HL-60 (cell line): ENCODE measurements at regions not wholly inside any gene's neighbourhood (a gene's known extent, or its start where the extent isn't known, plus 50 kb on each side); places are given as distances from the start of the nearest gene placed in this dataset.

ENCODE experiments used
- DNase-seq, 2 experiments: peaks; one replicate each; pipeline ENCODE4 v3.0.0-alpha.2; 2010 to 2020; ENCODE audit warnings: low read depth in 1 of 2, low spot score in 1 of 2
- H3K27ac ChIP-seq: fragments of 250-450 bp; sonication (Bioruptor Pico); replicated peaks from 2 replicates; pipeline ENCODE4 v1.5.1; 2020; ENCODE audit warnings: mild to moderate bottlenecking, moderate library complexity
- H3K27me3 ChIP-seq: fragments of 250-450 bp; sonication (Bioruptor Pico); 2 replicates; pipeline ENCODE4 v1.5.1; 2021; ENCODE audit warnings: mild to moderate bottlenecking, moderate library complexity; ENCODE audit not compliant: insufficient read depth, poor library complexity, severe bottlenecking
- H3K4me3 ChIP-seq: replicated peaks from 2 replicates; pipeline ENCODE4 v1.5.1; 2011; ENCODE audit warnings: mild to moderate bottlenecking, control low read depth, low read length; ENCODE audit not compliant: insufficient read depth
- GABPA ChIP-seq: IDR thresholded peaks from 2 replicates; pipeline ENCODE4 v1.6.1; 2012; ENCODE audit warnings: low read depth
- POLR2AphosphoS5 ChIP-seq: IDR thresholded peaks from 2 replicates; pipeline ENCODE4 v1.6.1; 2012; ENCODE audit warnings: low read depth
- SPI1 ChIP-seq: IDR thresholded peaks from 2 replicates; pipeline ENCODE4 v1.6.1; 2012; ENCODE audit warnings: low read depth, mild to moderate bottlenecking, borderline replicate concordance
- TF ChIP-seq, protein P1 (sequence below): IDR thresholded peaks from 2 replicates; pipeline ENCODE4 v1.6.1; 2012; ENCODE audit warnings: low read depth; ENCODE audit not compliant: insufficient replicate concordance
- TF ChIP-seq, protein P2 (sequence below): IDR thresholded peaks from one replicate; pipeline ENCODE4 v1.5.1; 2011; ENCODE audit warnings: low read length, control low read depth, inconsistent platforms; ENCODE audit not compliant: insufficient read depth

DNA sequence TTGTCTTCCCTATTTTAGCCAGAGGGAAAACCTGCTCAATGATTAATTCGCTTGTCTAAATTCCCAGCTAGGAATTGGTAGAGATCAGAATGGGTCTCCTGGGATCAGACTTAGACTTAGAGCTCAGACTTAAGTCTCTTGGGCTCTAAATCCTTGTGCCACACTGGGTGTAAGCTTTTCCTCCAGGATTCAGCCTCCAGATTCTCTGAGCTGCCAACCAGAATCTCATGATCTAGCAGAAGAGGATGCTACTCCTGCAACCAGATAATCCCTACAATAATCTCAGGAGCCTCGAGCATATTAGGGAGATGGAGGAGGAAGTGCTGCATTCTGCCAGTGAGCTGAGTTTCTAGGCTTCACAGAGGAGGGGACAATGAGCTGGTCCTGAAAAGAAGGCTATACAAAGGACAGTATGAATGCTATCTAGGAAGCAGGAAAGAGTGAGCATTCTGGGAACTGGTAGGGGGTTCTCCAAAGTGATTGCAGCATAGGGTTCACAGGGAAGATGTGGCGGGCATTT, 211.6 kb upstream of the SESN3 start:
- Histone ChIP-seq H3K4me3 (no peak overlapping the region), H3K27me3 (no peaks in the 10 kb centered on the region), H3K27ac (no peak overlapping the region)
- TF ChIP-seq, protein P1, sequence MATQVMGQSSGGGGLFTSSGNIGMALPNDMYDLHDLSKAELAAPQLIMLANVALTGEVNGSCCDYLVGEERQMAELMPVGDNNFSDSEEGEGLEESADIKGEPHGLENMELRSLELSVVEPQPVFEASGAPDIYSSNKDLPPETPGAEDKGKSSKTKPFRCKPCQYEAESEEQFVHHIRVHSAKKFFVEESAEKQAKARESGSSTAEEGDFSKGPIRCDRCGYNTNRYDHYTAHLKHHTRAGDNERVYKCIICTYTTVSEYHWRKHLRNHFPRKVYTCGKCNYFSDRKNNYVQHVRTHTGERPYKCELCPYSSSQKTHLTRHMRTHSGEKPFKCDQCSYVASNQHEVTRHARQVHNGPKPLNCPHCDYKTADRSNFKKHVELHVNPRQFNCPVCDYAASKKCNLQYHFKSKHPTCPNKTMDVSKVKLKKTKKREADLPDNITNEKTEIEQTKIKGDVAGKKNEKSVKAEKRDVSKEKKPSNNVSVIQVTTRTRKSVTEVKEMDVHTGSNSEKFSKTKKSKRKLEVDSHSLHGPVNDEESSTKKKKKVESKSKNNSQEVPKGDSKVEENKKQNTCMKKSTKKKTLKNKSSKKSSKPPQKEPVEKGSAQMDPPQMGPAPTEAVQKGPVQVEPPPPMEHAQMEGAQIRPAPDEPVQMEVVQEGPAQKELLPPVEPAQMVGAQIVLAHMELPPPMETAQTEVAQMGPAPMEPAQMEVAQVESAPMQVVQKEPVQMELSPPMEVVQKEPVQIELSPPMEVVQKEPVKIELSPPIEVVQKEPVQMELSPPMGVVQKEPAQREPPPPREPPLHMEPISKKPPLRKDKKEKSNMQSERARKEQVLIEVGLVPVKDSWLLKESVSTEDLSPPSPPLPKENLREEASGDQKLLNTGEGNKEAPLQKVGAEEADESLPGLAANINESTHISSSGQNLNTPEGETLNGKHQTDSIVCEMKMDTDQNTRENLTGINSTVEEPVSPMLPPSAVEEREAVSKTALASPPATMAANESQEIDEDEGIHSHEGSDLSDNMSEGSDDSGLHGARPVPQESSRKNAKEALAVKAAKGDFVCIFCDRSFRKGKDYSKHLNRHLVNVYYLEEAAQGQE: no peak
- DNase-seq: no peak

DNA sequence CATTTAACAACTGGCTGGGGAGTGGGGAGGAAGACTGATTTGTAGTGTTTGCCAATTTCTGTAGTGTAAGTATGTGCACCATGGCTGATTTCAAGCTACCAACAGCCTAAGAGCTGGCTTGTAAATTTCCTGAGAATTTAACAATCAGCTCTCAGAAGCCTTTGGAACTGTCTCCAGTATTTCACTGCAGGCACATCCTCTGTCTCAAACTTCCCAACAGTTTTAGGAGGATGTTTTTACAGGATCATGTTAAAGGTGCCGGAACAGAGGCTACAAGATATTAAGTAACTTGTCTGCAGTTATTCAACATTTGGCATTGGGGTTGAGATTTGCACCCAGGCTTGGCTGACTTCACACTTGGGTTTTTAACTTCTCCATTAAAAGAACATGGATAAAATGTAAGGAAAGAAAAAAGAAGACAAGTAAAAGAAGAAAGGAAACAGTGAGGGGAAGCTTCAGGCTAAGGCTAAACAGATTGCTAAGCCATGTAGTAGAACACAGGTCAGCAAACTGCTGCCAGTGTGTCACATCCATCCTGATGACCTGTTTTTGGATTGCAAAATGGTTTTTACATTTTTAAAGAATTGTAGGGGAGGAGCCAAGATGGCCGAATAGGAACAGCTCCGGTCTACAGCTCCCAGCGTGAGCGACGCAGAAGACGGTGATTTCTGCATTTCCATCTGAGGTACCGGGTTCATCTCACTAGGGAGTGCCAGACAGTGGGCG, 204.8 kb upstream of the SESN3 start:
- TF ChIP-seq POLR2AphosphoS5 (no peak), SPI1 (no peak), GABPA (no peak)
- TF ChIP-seq, protein P1: no peak
- TF ChIP-seq, protein P2, sequence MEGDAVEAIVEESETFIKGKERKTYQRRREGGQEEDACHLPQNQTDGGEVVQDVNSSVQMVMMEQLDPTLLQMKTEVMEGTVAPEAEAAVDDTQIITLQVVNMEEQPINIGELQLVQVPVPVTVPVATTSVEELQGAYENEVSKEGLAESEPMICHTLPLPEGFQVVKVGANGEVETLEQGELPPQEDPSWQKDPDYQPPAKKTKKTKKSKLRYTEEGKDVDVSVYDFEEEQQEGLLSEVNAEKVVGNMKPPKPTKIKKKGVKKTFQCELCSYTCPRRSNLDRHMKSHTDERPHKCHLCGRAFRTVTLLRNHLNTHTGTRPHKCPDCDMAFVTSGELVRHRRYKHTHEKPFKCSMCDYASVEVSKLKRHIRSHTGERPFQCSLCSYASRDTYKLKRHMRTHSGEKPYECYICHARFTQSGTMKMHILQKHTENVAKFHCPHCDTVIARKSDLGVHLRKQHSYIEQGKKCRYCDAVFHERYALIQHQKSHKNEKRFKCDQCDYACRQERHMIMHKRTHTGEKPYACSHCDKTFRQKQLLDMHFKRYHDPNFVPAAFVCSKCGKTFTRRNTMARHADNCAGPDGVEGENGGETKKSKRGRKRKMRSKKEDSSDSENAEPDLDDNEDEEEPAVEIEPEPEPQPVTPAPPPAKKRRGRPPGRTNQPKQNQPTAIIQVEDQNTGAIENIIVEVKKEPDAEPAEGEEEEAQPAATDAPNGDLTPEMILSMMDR: no peak
- H3K27me3 ChIP-seq: no peaks in the 10 kb centered on the region
- H3K4me3 ChIP-seq: no peak overlapping the region
- no peak for DNase-seq
- no peak overlapping the region for H3K27ac ChIP-seq

DNA sequence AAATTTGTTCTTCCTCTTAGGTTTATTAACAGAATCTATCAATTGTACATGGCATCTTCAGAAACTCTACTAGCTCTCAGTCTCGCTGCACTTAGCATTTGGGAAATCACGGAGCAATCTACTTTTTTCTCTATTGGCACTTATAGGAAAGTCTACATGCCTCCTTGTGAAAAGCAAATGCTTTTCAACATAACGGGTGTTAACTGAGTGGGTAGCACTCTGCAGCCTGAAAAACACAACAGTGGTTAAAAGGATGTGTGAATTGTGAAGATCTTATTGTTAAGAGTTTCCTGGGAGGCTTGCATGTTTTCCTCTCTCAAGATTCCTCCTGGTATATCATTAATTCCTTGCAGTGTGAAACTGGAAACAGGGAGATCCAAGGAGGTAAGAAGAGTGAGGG, 204.2 kb upstream of the SESN3 start:
- no peak for DNase-seq
- no peaks in the 10 kb centered on the region for H3K27me3 ChIP-seq
- H3K27ac ChIP-seq: no peak overlapping the region
- TF ChIP-seq, protein P1: no peak
- TF ChIP-seq POLR2AphosphoS5 (no peak), GABPA (no peak), SPI1 (no peak)
- TF ChIP-seq, protein P2: no peak
- H3K4me3 ChIP-seq: no peak overlapping the region
